Loucy (cell line): ENCODE measurements at regions not wholly inside any gene's neighbourhood (a gene's known extent, or its start where the extent isn't known, plus 50 kb on each side); places are given as distances from the start of the nearest gene placed in this dataset.

ENCODE experiments used
- EZH2phosphoT487 ChIP-seq: fragments of 200-600 bp; IDR thresholded peaks from 2 replicates; pipeline ENCODE4 v1.6.1; 2018; ENCODE audit warnings: antibody characterized with exemption, mild to moderate bottlenecking, moderate library complexity, borderline replicate concordance
- TF ChIP-seq, protein P1 (sequence below): fragments of 200-600 bp; sonication (generic); conservative IDR thresholded peaks from 2 replicates; pipeline ENCODE4 v1.5.1; 2014; ENCODE audit warnings: mild to moderate bottlenecking, antibody characterized with exemption, low read length

DNA sequence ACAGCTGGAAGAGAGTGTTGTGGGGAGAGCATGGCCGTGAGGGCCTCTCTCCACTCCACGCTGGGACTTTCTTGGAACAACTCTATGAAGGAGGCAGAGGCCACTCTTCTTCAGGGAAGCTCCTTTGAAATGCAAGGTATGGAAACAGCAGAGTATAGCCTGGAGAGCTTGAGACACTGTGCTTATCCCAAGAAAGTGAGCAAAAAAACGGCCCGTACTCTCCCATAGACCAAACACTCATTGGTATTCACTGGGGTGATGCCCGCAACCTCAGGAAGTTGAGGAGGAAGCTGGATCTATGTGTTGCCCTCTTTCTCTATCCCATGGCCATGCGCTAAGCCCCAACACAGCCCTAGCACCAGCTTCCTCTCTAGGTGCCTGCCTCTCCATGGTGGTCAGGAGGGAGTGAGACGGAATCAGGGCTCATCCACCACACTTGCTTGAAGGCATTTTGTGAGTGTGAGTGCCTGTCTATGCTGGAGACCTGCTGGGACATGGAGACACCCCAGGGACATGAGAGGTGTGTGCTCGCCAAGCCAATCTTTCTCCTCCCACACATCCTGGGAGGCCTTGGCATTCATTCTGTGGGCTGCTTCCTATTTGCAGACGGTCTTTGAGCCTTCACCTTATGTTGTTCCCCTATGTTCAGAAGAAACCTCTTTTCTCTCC lies 616.6 kb downstream of the IRX1 start:
- TF ChIP-seq, protein P1, sequence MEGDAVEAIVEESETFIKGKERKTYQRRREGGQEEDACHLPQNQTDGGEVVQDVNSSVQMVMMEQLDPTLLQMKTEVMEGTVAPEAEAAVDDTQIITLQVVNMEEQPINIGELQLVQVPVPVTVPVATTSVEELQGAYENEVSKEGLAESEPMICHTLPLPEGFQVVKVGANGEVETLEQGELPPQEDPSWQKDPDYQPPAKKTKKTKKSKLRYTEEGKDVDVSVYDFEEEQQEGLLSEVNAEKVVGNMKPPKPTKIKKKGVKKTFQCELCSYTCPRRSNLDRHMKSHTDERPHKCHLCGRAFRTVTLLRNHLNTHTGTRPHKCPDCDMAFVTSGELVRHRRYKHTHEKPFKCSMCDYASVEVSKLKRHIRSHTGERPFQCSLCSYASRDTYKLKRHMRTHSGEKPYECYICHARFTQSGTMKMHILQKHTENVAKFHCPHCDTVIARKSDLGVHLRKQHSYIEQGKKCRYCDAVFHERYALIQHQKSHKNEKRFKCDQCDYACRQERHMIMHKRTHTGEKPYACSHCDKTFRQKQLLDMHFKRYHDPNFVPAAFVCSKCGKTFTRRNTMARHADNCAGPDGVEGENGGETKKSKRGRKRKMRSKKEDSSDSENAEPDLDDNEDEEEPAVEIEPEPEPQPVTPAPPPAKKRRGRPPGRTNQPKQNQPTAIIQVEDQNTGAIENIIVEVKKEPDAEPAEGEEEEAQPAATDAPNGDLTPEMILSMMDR = no peak
- no peak for TF ChIP-seq EZH2phosphoT487
